ENCODE measurements at regions not wholly inside any gene's neighbourhood (a gene's known extent, or its start where the extent isn't known, plus 50 kb on each side); places are given as distances from the start of the nearest gene placed in this dataset.

- TF ChIP-seq, protein P1, sequence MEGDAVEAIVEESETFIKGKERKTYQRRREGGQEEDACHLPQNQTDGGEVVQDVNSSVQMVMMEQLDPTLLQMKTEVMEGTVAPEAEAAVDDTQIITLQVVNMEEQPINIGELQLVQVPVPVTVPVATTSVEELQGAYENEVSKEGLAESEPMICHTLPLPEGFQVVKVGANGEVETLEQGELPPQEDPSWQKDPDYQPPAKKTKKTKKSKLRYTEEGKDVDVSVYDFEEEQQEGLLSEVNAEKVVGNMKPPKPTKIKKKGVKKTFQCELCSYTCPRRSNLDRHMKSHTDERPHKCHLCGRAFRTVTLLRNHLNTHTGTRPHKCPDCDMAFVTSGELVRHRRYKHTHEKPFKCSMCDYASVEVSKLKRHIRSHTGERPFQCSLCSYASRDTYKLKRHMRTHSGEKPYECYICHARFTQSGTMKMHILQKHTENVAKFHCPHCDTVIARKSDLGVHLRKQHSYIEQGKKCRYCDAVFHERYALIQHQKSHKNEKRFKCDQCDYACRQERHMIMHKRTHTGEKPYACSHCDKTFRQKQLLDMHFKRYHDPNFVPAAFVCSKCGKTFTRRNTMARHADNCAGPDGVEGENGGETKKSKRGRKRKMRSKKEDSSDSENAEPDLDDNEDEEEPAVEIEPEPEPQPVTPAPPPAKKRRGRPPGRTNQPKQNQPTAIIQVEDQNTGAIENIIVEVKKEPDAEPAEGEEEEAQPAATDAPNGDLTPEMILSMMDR (IDR thresholded peaks at IDR 0.05), result no peak
- TF ChIP-seq POLR2A (IDR thresholded peaks at IDR 0.05) (no peak), POLR2AphosphoS5 (IDR thresholded peaks at IDR 0.05) (no peak)
Measured at GRCh38 chr1:29909962-29910361, 673.6 kb downstream of the PTPRU start.
